Gastrocnemius medialis (tissue), 4 donors: ENCODE measurements at regions not wholly inside any gene's neighbourhood (a gene's known extent, or its start where the extent isn't known, plus 50 kb on each side); places are given as distances from the start of the nearest gene placed in this dataset.

Source experiments
- CTCF ChIP-seq, 5 experiments: fragments of 450-650 bp in 3 of 5; fragments of 200-600 bp in 2 of 5; sonication (generic) in 2 of 5; IDR thresholded peaks in 4 of 5; conservative IDR thresholded peaks in 1 of 5; 1 replicate in 4 of 5; 2 replicates in 1 of 5; pipeline ENCODE4 v1.5.1; 2016 to 2019; ENCODE audit warnings: antibody characterized with exemption in 5 of 5, mild to moderate bottlenecking in 3 of 5, moderate library complexity in 3 of 5
- POLR2A ChIP-seq, 2 donors: fragments of 450-650 bp; IDR thresholded peaks; one replicate each; pipeline ENCODE4 v1.6.1; 2017; ENCODE audit warnings: antibody characterized with exemption in 2 of 2, mild to moderate bottlenecking in 2 of 2, moderate library complexity in 2 of 2

GRCh38 chr4:44983083-44983482, 256.7 kb upstream of the GNPDA2 start:
- TF ChIP-seq CTCF (IDR thresholded peaks at IDR 0.05 in 4 of 5, conservative IDR thresholded peaks at IDR 0.05 in 1 of 5), result no peak
- no peak for TF ChIP-seq POLR2A (IDR thresholded peaks at IDR 0.05)
